ENCODE measurements at regions not wholly inside any gene's neighbourhood (a gene's known extent, or its start where the extent isn't known, plus 50 kb on each side); places are given as distances from the start of the nearest gene placed in this dataset.

DNA sequence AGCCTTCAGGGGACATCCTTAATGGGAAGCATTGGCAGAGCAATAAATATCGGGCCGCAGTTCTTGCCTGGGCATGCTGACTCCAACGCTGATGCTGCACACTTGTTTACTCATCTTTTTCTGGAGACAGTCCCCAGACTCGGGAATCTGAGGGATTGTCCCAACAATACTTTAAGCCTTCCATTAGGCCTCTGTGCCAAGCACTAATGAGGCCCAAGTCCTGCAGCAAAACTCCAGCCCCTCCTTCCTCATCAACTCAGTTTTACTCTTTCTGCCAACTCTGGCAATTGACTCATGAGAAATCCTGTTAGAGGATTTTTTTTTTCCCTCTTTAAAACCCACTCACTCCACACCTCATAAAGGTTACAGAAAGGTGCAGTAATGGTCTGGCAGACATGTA is 233.4 kb upstream of the PELI2 start:
- Mint-ChIP-seq H3K36me3 (no peaks in the 10 kb centered on the region), H3K27ac (no peak overlapping the region), H3K9me3 (peaks cover 0 to 4% (median 0%) of the 10 kb centered on the region in 11 donors), H3K4me3 (no peak overlapping the region), H3K27me3 (peaks cover 11 to 42% (median 31%) of the 10 kb centered on the region in 5 donors), H3K4me1 (peaks cover 0 to 2% (median 0%) of the 10 kb centered on the region in 7 donors)
- H3K27me3 ChIP-seq (ENCODE audit: control insufficient read depth in 2 of 2, insufficient read depth in 2 of 2, low read length in 2 of 2): no peaks in the 10 kb centered on the region
- ATAC-seq (no peak), DNase-seq (no peak)
- H3K4me3 ChIP-seq (ENCODE audit: low read length): no peak overlapping the region
- ChIA-PET POLR2A (no interaction called here), CTCF (no interaction called here)
- H3K27ac ChIP-seq (ENCODE audit: low read depth, low read length): no peak overlapping the region
- H3K36me3 ChIP-seq (ENCODE audit: control insufficient read depth in 2 of 3, insufficient read depth in 3 of 3, low read length in 3 of 3): no peaks in the 10 kb centered on the region
- no peaks in the 10 kb centered on the region for H3K9me3 ChIP-seq (ENCODE audit: control insufficient read depth in 2 of 3, low read length in 3 of 3)
- H3K4me1 ChIP-seq (ENCODE audit: control insufficient read depth in 2 of 2, insufficient read depth in 2 of 2, low read length in 2 of 2): no peaks in the 10 kb centered on the region
- intact Hi-C loops (cut with micrococcal nuclease): no loop called here

DNA sequence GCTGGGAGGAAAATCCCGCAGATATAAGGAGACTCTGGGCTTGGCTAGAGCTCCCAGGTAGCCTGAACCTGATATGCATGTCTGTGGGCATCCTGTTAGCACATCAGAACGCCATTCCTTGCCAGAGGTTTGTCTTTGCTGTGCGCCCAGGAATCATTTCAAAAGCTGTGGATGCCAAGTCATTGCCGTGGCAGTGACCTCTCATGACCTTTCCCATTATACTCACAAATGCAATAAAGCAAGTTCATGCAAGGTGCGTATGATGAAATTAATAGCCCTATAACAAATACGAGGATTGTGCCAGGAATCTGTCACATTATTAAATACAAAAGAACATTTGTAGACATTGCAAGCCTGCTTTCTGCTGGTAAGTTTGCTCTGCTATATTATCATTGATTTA is 229.1 kb upstream of the PELI2 start:
- no peak overlapping the region for H3K4me3 Mint-ChIP-seq
- no peaks in the 10 kb centered on the region for H3K9me3 Mint-ChIP-seq
- H3K27ac Mint-ChIP-seq: no peak overlapping the region
- Histone ChIP-seq H3K27ac (ENCODE audit: low read depth, low read length) (no peak overlapping the region), H3K36me3 (ENCODE audit: control insufficient read depth in 2 of 3, insufficient read depth in 3 of 3, low read length in 3 of 3) (no peaks in the 10 kb centered on the region), H3K4me1 (ENCODE audit: control insufficient read depth in 2 of 2, insufficient read depth in 2 of 2, low read length in 2 of 2) (no peaks in the 10 kb centered on the region), H3K9me3 (ENCODE audit: control insufficient read depth in 2 of 3, low read length in 3 of 3) (no peaks in the 10 kb centered on the region), H3K27me3 (ENCODE audit: control insufficient read depth in 2 of 2, insufficient read depth in 2 of 2, low read length in 2 of 2) (no peaks in the 10 kb centered on the region), H3K4me3 (ENCODE audit: low read length) (no peak overlapping the region)
- DNase-seq (no peak), ATAC-seq (no peak)
- ChIA-PET CTCF (no interaction called here), POLR2A (no interaction called here)
- peaks cover 0 to 2% (median 0%) of the 10 kb centered on the region in 7 donors for H3K4me1 Mint-ChIP-seq
- intact Hi-C loops (cut with micrococcal nuclease): no loop called here
- H3K36me3 Mint-ChIP-seq: no peaks in the 10 kb centered on the region
- peaks cover 17 to 41% (median 26%) of the 10 kb centered on the region in 5 donors for H3K27me3 Mint-ChIP-seq

DNA sequence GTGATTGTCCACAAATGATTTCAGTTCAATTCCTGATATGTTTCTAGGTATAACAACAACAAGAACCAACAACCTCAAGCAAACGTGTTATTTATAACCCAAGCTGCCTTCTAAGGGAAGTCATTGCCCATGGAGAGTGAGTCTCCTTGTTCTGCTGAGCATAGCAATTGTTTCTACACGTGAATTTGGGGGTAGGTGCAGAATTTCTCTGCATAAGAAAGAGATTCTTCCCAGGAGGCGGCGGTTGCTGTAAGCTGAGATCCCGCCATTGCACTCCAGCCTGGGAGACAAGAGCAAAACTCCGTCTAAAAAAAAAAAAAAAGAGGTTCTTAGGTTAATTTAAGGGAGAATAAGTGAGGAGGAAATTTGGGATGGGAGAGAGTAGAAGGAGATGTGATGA is 226.5 kb upstream of the PELI2 start:
- Mint-ChIP-seq H3K27ac (no peak overlapping the region), H3K4me3 (no peak overlapping the region), H3K36me3 (no peaks in the 10 kb centered on the region), H3K9me3 (no peaks in the 10 kb centered on the region), H3K27me3 (peaks cover 10 to 31% (median 15%) of the 10 kb centered on the region in 5 donors), H3K4me1 (no peaks in the 10 kb centered on the region)
- intact Hi-C loops (cut with micrococcal nuclease): no loop called here
- DNase-seq (no peak), ATAC-seq (no peak)
- CTCF ChIA-PET: no interaction called here
- Histone ChIP-seq H3K4me1 (ENCODE audit: control insufficient read depth in 2 of 2, insufficient read depth in 2 of 2, low read length in 2 of 2) (no peaks in the 10 kb centered on the region), H3K4me3 (ENCODE audit: low read length) (no peak overlapping the region), H3K9me3 (ENCODE audit: control insufficient read depth in 2 of 3, low read length in 3 of 3) (no peaks in the 10 kb centered on the region), H3K27ac (ENCODE audit: low read depth, low read length) (no peak overlapping the region), H3K36me3 (ENCODE audit: control insufficient read depth in 2 of 3, insufficient read depth in 3 of 3, low read length in 3 of 3) (no peaks in the 10 kb centered on the region), H3K27me3 (ENCODE audit: control insufficient read depth in 2 of 2, insufficient read depth in 2 of 2, low read length in 2 of 2) (no peaks in the 10 kb centered on the region)
- POLR2A ChIA-PET: no interaction called here

DNA sequence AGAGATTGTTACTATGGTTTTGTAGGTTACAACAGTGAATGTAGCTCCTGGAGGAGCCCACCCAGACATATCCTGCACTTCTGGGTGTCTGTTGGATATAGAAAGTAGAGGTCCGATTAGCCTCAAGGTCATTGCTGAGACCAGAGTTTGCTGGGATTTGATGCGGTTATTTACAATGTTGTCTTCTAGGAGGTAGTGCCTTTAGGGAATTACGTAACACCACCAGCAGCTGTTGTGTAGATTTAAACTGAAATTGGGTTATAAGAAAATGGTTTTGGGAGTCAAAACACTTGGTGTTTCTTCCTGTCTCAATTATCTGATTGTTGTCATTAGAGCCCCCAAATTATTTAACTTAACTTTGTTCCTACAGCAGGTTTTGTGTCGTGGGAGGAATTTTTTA is 225.3 kb upstream of the PELI2 start:
- H3K27me3 Mint-ChIP-seq: peaks cover 7 to 25% (median 10%) of the 10 kb centered on the region in 5 donors
- no peak for DNase-seq
- CTCF ChIA-PET: no interaction called here

GRCh38 chr14:55893705-55894104 is 224.5 kb upstream of the PELI2 start:
- no peak for ATAC-seq
- no peaks in the 10 kb centered on the region for H3K4me1 ChIP-seq (ENCODE audit: control insufficient read depth in 2 of 2, insufficient read depth in 2 of 2, low read length in 2 of 2)
- no peak overlapping the region for H3K27ac Mint-ChIP-seq
- intact Hi-C loops (cut with micrococcal nuclease): no loop called here
- no peak overlapping the region for H3K27ac ChIP-seq (ENCODE audit: low read depth, low read length)
- no peaks in the 10 kb centered on the region for H3K36me3 Mint-ChIP-seq
- no peaks in the 10 kb centered on the region for H3K4me1 Mint-ChIP-seq
- no peaks in the 10 kb centered on the region for H3K9me3 Mint-ChIP-seq
- ChIA-PET CTCF (no interaction called here), POLR2A (no interaction called here)
- H3K27me3 Mint-ChIP-seq: peaks cover 5 to 19% (median 10%) of the 10 kb centered on the region in 5 donors
- no peaks in the 10 kb centered on the region for H3K36me3 ChIP-seq (ENCODE audit: control insufficient read depth in 2 of 3, insufficient read depth in 3 of 3, low read length in 3 of 3)
- H3K9me3 ChIP-seq (ENCODE audit: control insufficient read depth in 2 of 3, low read length in 3 of 3): no peaks in the 10 kb centered on the region
- H3K4me3 Mint-ChIP-seq: no peak overlapping the region
- H3K27me3 ChIP-seq (ENCODE audit: control insufficient read depth in 2 of 2, insufficient read depth in 2 of 2, low read length in 2 of 2): no peaks in the 10 kb centered on the region
- H3K4me3 ChIP-seq (ENCODE audit: low read length): no peak overlapping the region
- no peak for DNase-seq

More for the DNA sequence above, 225.3 kb upstream of the PELI2 start:
- Mint-ChIP-seq H3K9me3 (no peaks in the 10 kb centered on the region), H3K4me3 (no peak overlapping the region), H3K36me3 (no peaks in the 10 kb centered on the region), H3K27ac (no peak overlapping the region), H3K4me1 (no peaks in the 10 kb centered on the region)
- POLR2A ChIA-PET: interaction anchor here (0.6 kb wide), 1 partner anchor 1145 kb away, joined by 3 read pairs; no protein-coding TSS in a partner anchor
- Histone ChIP-seq H3K4me3 (ENCODE audit: low read length) (no peak overlapping the region), H3K9me3 (ENCODE audit: control insufficient read depth in 2 of 3, low read length in 3 of 3) (no peaks in the 10 kb centered on the region), H3K4me1 (ENCODE audit: control insufficient read depth in 2 of 2, insufficient read depth in 2 of 2, low read length in 2 of 2) (no peaks in the 10 kb centered on the region), H3K27me3 (ENCODE audit: control insufficient read depth in 2 of 2, insufficient read depth in 2 of 2, low read length in 2 of 2) (no peaks in the 10 kb centered on the region), H3K36me3 (ENCODE audit: control insufficient read depth in 2 of 3, insufficient read depth in 3 of 3, low read length in 3 of 3) (no peaks in the 10 kb centered on the region), H3K27ac (ENCODE audit: low read depth, low read length) (no peak overlapping the region)
- no peak for ATAC-seq
- intact Hi-C loops (cut with micrococcal nuclease): no loop called here

- Histone ChIP-seq H3K27me3 (ENCODE audit: control insufficient read depth in 2 of 2, insufficient read depth in 2 of 2, low read length in 2 of 2) (no peaks in the 10 kb centered on the region), H3K36me3 (ENCODE audit: control insufficient read depth in 2 of 3, insufficient read depth in 3 of 3, low read length in 3 of 3) (no peaks in the 10 kb centered on the region), H3K4me1 (ENCODE audit: control insufficient read depth in 2 of 2, insufficient read depth in 2 of 2, low read length in 2 of 2) (no peaks in the 10 kb centered on the region), H3K4me3 (ENCODE audit: low read length) (no peak overlapping the region), H3K9me3 (ENCODE audit: control insufficient read depth in 2 of 3, low read length in 3 of 3) (no peaks in the 10 kb centered on the region), H3K27ac (ENCODE audit: low read depth, low read length) (no peak overlapping the region)
- intact Hi-C loops (cut with micrococcal nuclease): no loop called here
- H3K27ac Mint-ChIP-seq: no peak overlapping the region
- ChIA-PET POLR2A (no interaction called here), CTCF (no interaction called here)
- H3K4me3 Mint-ChIP-seq: no peak overlapping the region
- H3K4me1 Mint-ChIP-seq: no peaks in the 10 kb centered on the region
- peaks cover 0 to 4% (median under 1%) of the 10 kb centered on the region in 5 donors for H3K27me3 Mint-ChIP-seq
- no peak for ATAC-seq
- H3K36me3 Mint-ChIP-seq: no peaks in the 10 kb centered on the region
- no peaks in the 10 kb centered on the region for H3K9me3 Mint-ChIP-seq
- DNase-seq: no peak
Observed at GRCh38 chr14:55897031-55897430, 221.2 kb upstream of the PELI2 start.

GRCh38 chr14:55898938-55899337 is 219.3 kb upstream of the PELI2 start:
- intact Hi-C loops (cut with micrococcal nuclease): no loop called here
- ATAC-seq (no peak), DNase-seq (no peak)
- H3K27me3 Mint-ChIP-seq: no peaks in the 10 kb centered on the region
- H3K36me3 ChIP-seq (ENCODE audit: control insufficient read depth in 2 of 3, insufficient read depth in 3 of 3, low read length in 3 of 3): no peaks in the 10 kb centered on the region
- no peaks in the 10 kb centered on the region for H3K27me3 ChIP-seq (ENCODE audit: control insufficient read depth in 2 of 2, insufficient read depth in 2 of 2, low read length in 2 of 2)
- H3K9me3 Mint-ChIP-seq: no peaks in the 10 kb centered on the region
- H3K4me1 Mint-ChIP-seq: no peaks in the 10 kb centered on the region
- H3K9me3 ChIP-seq (ENCODE audit: control insufficient read depth in 2 of 3, low read length in 3 of 3): no peaks in the 10 kb centered on the region
- POLR2A ChIA-PET: interaction anchor here (0.6 kb wide), 1 partner anchor 267 kb away, joined by 3 read pairs; no protein-coding TSS in a partner anchor
- no peak overlapping the region for H3K4me3 Mint-ChIP-seq
- no peaks in the 10 kb centered on the region for H3K36me3 Mint-ChIP-seq
- H3K4me3 ChIP-seq (ENCODE audit: low read length): no peak overlapping the region
- H3K27ac ChIP-seq (ENCODE audit: low read depth, low read length): no peak overlapping the region
- CTCF ChIA-PET: no interaction called here
- no peak overlapping the region for H3K27ac Mint-ChIP-seq
- no peaks in the 10 kb centered on the region for H3K4me1 ChIP-seq (ENCODE audit: control insufficient read depth in 2 of 2, insufficient read depth in 2 of 2, low read length in 2 of 2)
